ENCODE measurements at regions not wholly inside any gene's neighbourhood (a gene's known extent, or its start where the extent isn't known, plus 50 kb on each side); places are given as distances from the start of the nearest gene placed in this dataset.

DNA sequence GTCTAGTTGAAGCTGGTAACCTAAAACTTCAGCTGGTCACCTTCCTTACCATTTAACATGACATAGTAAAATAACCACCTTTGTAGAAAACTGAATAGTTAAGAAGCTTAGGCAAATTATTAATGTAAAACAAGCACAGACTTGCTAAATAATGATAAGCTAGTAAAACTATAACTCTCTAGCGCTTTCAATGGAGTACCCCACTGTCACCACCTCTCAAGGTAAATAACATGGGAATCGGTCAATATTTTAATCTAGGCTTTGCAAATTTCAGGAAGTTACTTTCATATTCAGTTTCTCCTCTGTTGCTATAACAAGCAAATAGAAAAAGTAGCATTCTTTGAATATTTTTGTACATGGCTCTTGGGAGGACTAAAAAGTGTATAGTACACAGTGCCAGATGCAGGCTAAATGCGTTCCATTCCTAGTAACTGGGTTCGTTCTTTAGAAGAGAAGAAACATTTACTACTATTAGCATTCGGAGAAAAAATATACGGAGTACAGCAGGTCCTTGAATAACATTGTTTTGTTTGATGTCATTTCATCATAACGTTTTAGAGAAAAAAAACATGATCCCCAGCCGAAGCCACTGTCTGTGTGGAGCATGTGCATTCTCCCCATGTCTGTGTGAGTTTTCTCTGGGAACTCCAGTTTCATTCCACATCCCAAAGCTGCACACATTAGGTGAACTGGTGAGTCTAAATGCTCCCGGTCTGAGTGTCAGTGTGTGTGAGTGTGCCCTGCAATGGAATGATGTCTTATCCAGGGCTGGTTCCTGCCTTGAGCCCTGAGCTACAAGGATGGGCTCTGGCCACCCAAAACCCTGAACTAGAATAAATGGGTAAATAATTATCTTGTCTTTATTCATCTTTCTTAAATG, 52.5 kb downstream of the EPRS1 start:
- Histone ChIP-seq H3K27me3 (no peaks in the 10 kb centered on the region), H3K9me3 (ENCODE audit: low read depth) (no peaks in the 10 kb centered on the region), H3K27ac (peak overlapping the region; percentile 26), H3K36me3 (replicated peaks; ENCODE audit: insufficient read depth, low read depth) (no peaks in the 10 kb centered on the region), H4K20me1 (ENCODE audit: insufficient read depth, poor library complexity, severe bottlenecking) (no peaks in the 10 kb centered on the region), H3K9me2 (replicated peaks; ENCODE audit: insufficient read depth) (no peaks in the 10 kb centered on the region), H3K4me2 (peak overlapping the region; percentile 70), H3K4me1 (ENCODE audit: insufficient read depth) (peaks cover 10% of the 10 kb centered on the region), H2AFZ (no peak overlapping the region), H3K79me2 (no peaks in the 10 kb centered on the region), H3K4me3 (peak overlapping the region; percentile 0)
- TF ChIP-seq EZH2 (IDR thresholded peaks at IDR 0.05; ENCODE audit: borderline replicate concordance) (no peak), EZH2phosphoT487 (IDR thresholded peaks at IDR 0.05; ENCODE audit: low read depth, severe bottlenecking, unreplicated experiment) (no peak)
- TF ChIP-seq, protein P1, sequence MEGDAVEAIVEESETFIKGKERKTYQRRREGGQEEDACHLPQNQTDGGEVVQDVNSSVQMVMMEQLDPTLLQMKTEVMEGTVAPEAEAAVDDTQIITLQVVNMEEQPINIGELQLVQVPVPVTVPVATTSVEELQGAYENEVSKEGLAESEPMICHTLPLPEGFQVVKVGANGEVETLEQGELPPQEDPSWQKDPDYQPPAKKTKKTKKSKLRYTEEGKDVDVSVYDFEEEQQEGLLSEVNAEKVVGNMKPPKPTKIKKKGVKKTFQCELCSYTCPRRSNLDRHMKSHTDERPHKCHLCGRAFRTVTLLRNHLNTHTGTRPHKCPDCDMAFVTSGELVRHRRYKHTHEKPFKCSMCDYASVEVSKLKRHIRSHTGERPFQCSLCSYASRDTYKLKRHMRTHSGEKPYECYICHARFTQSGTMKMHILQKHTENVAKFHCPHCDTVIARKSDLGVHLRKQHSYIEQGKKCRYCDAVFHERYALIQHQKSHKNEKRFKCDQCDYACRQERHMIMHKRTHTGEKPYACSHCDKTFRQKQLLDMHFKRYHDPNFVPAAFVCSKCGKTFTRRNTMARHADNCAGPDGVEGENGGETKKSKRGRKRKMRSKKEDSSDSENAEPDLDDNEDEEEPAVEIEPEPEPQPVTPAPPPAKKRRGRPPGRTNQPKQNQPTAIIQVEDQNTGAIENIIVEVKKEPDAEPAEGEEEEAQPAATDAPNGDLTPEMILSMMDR (IDR thresholded peaks at IDR 0.05; ENCODE audit: poor library complexity), result no peak
- WGBS (ENCODE audit: low lambda C conversion rate, missing lambda C conversion rate), result 66% methylated on average over 9 of the region's 9 CpGs
- no peak for DNase-seq (ENCODE audit: low spot score)

DNA sequence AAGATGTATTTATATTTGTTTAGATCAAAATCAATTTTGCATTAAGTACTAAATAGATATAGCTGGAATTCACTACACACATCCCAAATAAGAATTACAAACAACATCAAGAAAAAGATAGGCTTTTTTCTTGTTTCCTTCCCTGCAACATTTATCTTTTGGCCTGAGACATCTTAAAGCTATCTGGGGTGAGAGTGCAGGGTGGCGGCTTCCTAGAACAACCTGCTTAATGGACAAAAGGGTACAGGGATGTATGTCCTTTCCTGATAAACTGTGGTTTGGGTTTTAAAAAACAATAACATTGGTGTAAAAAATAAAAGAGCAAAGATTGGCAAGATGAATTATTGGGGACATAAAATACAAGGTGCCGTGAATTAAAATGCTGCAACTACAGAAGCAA, 54.4 kb downstream of the EPRS1 start:
- WGBS (ENCODE audit: low lambda C conversion rate, missing lambda C conversion rate), result 93% methylated on average over 2 of the region's 2 CpGs
- no peak overlapping the region for H3K27ac ChIP-seq

DNA sequence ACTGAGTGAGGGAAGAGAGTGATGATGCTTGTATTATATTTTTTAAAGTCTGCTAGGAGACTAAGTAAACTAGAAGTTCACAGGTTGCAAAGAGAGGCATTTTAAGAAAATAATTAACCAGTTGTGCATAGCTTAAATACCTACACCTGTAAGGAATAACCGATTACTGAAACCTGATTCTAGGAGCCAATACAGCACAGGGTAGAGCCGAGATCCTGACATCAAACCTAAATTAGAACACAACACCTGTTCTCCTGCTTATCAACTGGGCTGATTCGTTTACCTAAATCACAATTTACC, 54.8 kb downstream of the EPRS1 start:
- peak overlapping the region; percentile 43 for H3K4me2 ChIP-seq
- H3K27ac ChIP-seq, result no peak overlapping the region
- no peaks in the 10 kb centered on the region for H3K27me3 ChIP-seq
- H2AFZ ChIP-seq, result no peak overlapping the region
- H3K4me1 ChIP-seq (ENCODE audit: insufficient read depth), result peaks cover 10% of the 10 kb centered on the region
- H3K36me3 ChIP-seq (replicated peaks; ENCODE audit: insufficient read depth, low read depth), result no peaks in the 10 kb centered on the region
- WGBS (ENCODE audit: low lambda C conversion rate, missing lambda C conversion rate), result 43% methylated on average over 3 of the region's 3 CpGs
- no peak for DNase-seq (ENCODE audit: low spot score)
- no peaks in the 10 kb centered on the region for H3K9me3 ChIP-seq (ENCODE audit: low read depth)
- H3K9me2 ChIP-seq (replicated peaks; ENCODE audit: insufficient read depth), result no peaks in the 10 kb centered on the region
- no peak overlapping the region for H3K4me3 ChIP-seq
- H4K20me1 ChIP-seq (ENCODE audit: insufficient read depth, poor library complexity, severe bottlenecking), result no peaks in the 10 kb centered on the region
- H3K79me2 ChIP-seq, result no peaks in the 10 kb centered on the region
- TF ChIP-seq EZH2phosphoT487 (IDR thresholded peaks at IDR 0.05; ENCODE audit: low read depth, severe bottlenecking, unreplicated experiment) (no peak), EZH2 (IDR thresholded peaks at IDR 0.05; ENCODE audit: borderline replicate concordance) (no peak)
- TF ChIP-seq, protein P1 (IDR thresholded peaks at IDR 0.05; ENCODE audit: poor library complexity), result no peak

More for the DNA sequence above, 54.4 kb downstream of the EPRS1 start:
- H2AFZ ChIP-seq, result no peak overlapping the region
- H3K4me1 ChIP-seq (ENCODE audit: insufficient read depth), result peaks cover 10% of the 10 kb centered on the region
- H3K27me3 ChIP-seq, result no peaks in the 10 kb centered on the region
- TF ChIP-seq, protein P1 (IDR thresholded peaks at IDR 0.05; ENCODE audit: poor library complexity), result no peak
- TF ChIP-seq EZH2phosphoT487 (IDR thresholded peaks at IDR 0.05; ENCODE audit: low read depth, severe bottlenecking, unreplicated experiment), result no peak
- no peak for TF ChIP-seq EZH2 (IDR thresholded peaks at IDR 0.05; ENCODE audit: borderline replicate concordance)
- no peaks in the 10 kb centered on the region for H3K79me2 ChIP-seq
- H3K4me3 ChIP-seq, result no peak overlapping the region
- H4K20me1 ChIP-seq (ENCODE audit: insufficient read depth, poor library complexity, severe bottlenecking), result no peaks in the 10 kb centered on the region
- peak overlapping the region; percentile 43 for H3K4me2 ChIP-seq
- H3K36me3 ChIP-seq (replicated peaks; ENCODE audit: insufficient read depth, low read depth), result no peaks in the 10 kb centered on the region
- H3K9me2 ChIP-seq (replicated peaks; ENCODE audit: insufficient read depth), result no peaks in the 10 kb centered on the region
- no peak for DNase-seq (ENCODE audit: low spot score)
- H3K9me3 ChIP-seq (ENCODE audit: low read depth), result no peaks in the 10 kb centered on the region
